ENCODE measurements at regions not wholly inside any gene's neighbourhood (a gene's known extent, or its start where the extent isn't known, plus 50 kb on each side); places are given as distances from the start of the nearest gene placed in this dataset.

DNA sequence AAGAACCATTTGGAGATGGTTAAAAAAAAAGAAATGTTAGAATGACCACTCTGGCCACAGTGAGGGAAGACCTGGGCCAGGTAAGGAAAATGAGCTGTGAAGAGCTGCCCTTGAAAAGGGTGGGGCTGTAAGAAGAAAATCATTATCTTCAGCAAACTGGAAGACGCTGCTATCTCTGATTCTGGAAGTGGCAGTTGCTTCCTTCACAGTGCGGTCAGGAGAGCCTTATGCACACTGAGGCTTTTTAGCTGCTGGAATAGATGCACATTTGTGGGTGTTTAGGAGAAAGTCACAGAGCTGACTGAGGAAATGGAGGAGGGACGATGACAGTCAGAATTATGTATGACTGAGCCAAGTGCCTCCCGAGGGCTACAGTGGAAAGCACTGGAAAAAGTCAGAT, 91.6 kb downstream of the TBX19 start:
- TF ChIP-seq POLR2A (IDR thresholded peaks at IDR 0.05; ENCODE audit: low read length), result no peak
- no peak for TF ChIP-seq GATA1 (IDR thresholded peaks at IDR 0.05; ENCODE audit: low read depth, low read length)
